ENCODE measurements at regions not wholly inside any gene's neighbourhood (a gene's known extent, or its start where the extent isn't known, plus 50 kb on each side); places are given as distances from the start of the nearest gene placed in this dataset.

GRCh38 chr1:57794078-57794477 lies 370.2 kb upstream of the DAB1 start:
- TF ChIP-seq CTCF (IDR thresholded peaks at IDR 0.05) (no peak), POLR2A (IDR thresholded peaks at IDR 0.05) (no peak)
